Stimulated activated CD4-positive, alpha-beta T cell treated with anti-CD3 and anti-CD28 coated beads, Interleukin-2, amount 100 ng/mL, for 24 hours (primary cell): ENCODE measurements at regions not wholly inside any gene's neighbourhood (a gene's known extent, or its start where the extent isn't known, plus 50 kb on each side); places are given as distances from the start of the nearest gene placed in this dataset.
"Not testable (repeated sequence)": the region's sequence is repeated elsewhere in the genome, so short reads cannot be mapped to it uniquely, and the experiment has no call there.

Experiments used
- DNase-seq, 2 donors: peaks; one replicate each; pipeline ENCODE4 v3.0.0-alpha.2; 2020

- no peak for DNase-seq
These were observed 82.3 kb downstream of the MAGEE1 start for GRCh38 chrX:76509775-76510174.

- no peak for DNase-seq
These were observed 90.0 kb downstream of the MAGEE1 start for GRCh38 chrX:76517544-76517943.

- DNase-seq = no peak
These were observed 93.0 kb downstream of the MAGEE1 start for GRCh38 chrX:76520273-76521054.

- DNase-seq = not testable (repeated sequence)
These were observed 108.2 kb downstream of the MAGEE1 start for GRCh38 chrX:76535675-76536074.

GRCh38 chrX:76538860-76539259 is 111.3 kb downstream of the MAGEE1 start:
- DNase-seq = no peak

- not testable (repeated sequence) for DNase-seq
These were observed 115.9 kb downstream of the MAGEE1 start for GRCh38 chrX:76543381-76543780.

- no peak for DNase-seq
These were observed 122.5 kb downstream of the MAGEE1 start for GRCh38 chrX:76550016-76550415.

- DNase-seq = no peak
These were observed 127.8 kb downstream of the MAGEE1 start for GRCh38 chrX:76555269-76555668.

- DNase-seq = peak in 1 of 2 donors; percentile 6
These were observed 128.3 kb downstream of the MAGEE1 start for GRCh38 chrX:76555816-76556215.

- DNase-seq = not testable (repeated sequence)
These were observed 137.3 kb downstream of the MAGEE1 start for GRCh38 chrX:76564842-76565241.

- no peak for DNase-seq
These were observed 177.9 kb downstream of the MAGEE1 start for GRCh38 chrX:76605390-76605789.

- DNase-seq = no peak
These were observed 189.5 kb downstream of the MAGEE1 start for GRCh38 chrX:76617020-76617419.

- DNase-seq = no peak
These were observed 216.1 kb downstream of the MAGEE1 start for GRCh38 chrX:76643590-76643989.

- DNase-seq = not testable (repeated sequence)
These were observed 223.9 kb downstream of the MAGEE1 start for GRCh38 chrX:76651369-76651768.

GRCh38 chrX:76657499-76657898 is 230.0 kb downstream of the MAGEE1 start:
- DNase-seq = no peak
